Body of pancreas (tissue), 4 donors: ENCODE measurements at regions not wholly inside any gene's neighbourhood (a gene's known extent, or its start where the extent isn't known, plus 50 kb on each side); places are given as distances from the start of the nearest gene placed in this dataset.

Experiments used
- ATAC-seq: fragments of 150-250 bp; one replicate; pipeline ENCODE4 v1.9.1; 2016
- DNase-seq, 4 donors: peaks; one replicate each; pipeline ENCODE4 v3.0.0-alpha.2; 2019
- H3K27ac ChIP-seq, 4 donors: fragments of 200-600 bp; sonication (generic); 1 replicate in 3 of 4; 2 replicates in 1 of 4; pipeline versions ENCODE4 v1.5.1 to v1.6.1; 2016 to 2019; ENCODE audit warnings: mild to moderate bottlenecking in 1 of 4, mixed read lengths in 1 of 4, moderate library complexity in 1 of 4
- H3K27me3 ChIP-seq, 2 donors: fragments of 200-600 bp; sonication (generic); one replicate each; pipeline ENCODE4 v1.6.0; 2016; ENCODE audit warnings: mild to moderate bottlenecking in 1 of 2
- H3K36me3 ChIP-seq, 2 donors: fragments of 200-600 bp; sonication (generic); replicated peaks in 1 of 2; 2 replicates each; pipeline ENCODE4 v1.5.1; 2016; ENCODE audit warnings: low read depth in 2 of 2; ENCODE audit not compliant: insufficient read depth in 1 of 2
- H3K4me1 ChIP-seq: fragments of 200-600 bp; sonication (generic); one replicate; pipeline ENCODE4 v1.6.0; 2016
- H3K4me3 ChIP-seq, 2 donors: fragments of 200-600 bp; sonication (generic); 1 replicate in 1 of 2; 2 replicates in 1 of 2; pipeline ENCODE4 v1.5.1; 2016 to 2019
- H3K9me3 ChIP-seq, 3 donors: fragments of 200-600 bp; sonication (generic); 1 replicate in 2 of 3; 2 replicates in 1 of 3; pipeline ENCODE4 v1.5.1; 2016
- POLR2A ChIP-seq, 3 donors: fragments of 450-650 bp; IDR thresholded peaks; one replicate each; pipeline ENCODE4 v1.6.1; 2016; ENCODE audit warnings: antibody characterized with exemption in 3 of 3, mild to moderate bottlenecking in 2 of 3
- WGBS, 2 donors: methylation state at CpG; one replicate each; pipeline ENCODE4 v1.1.5; 2017; 5-methylcytosine and 5-hydroxymethylcytosine counted together
- intact Hi-C: fragments of 100-400 bp; cut with DNase I; formaldehyde crosslinking; loops from one replicate; pipeline ENCODE4 v1.15.1; 2023
- TF ChIP-seq, protein P1 (sequence below), 7 experiments: fragments of 450-650 bp in 4 of 7; fragments of 200-600 bp in 3 of 7; sonication (generic) in 3 of 7; IDR thresholded peaks; one replicate each; pipeline ENCODE4 v1.5.1; 2016 to 2019; ENCODE audit warnings: antibody characterized with exemption in 7 of 7

DNA sequence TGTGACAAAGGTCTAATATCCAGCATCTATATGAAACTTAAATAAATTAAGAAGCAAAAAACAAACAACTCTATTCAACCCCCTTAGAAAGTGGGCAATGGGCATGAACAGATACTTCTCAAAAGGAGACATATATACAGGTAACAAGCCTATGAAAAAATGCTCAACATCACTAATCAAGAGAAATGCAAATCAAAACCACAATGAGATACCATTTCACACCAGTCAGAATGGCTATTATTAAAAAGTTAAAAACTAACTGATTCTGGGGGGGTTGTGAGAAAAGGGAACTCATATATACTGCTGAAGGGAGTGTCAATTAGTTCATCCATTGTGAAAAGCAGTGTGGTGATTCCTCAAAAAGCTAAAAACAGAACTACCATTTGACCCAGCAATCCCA is 198.9 kb downstream of the BMP4 start:
- H3K27me3 ChIP-seq = no peaks in the 10 kb centered on the region

DNA sequence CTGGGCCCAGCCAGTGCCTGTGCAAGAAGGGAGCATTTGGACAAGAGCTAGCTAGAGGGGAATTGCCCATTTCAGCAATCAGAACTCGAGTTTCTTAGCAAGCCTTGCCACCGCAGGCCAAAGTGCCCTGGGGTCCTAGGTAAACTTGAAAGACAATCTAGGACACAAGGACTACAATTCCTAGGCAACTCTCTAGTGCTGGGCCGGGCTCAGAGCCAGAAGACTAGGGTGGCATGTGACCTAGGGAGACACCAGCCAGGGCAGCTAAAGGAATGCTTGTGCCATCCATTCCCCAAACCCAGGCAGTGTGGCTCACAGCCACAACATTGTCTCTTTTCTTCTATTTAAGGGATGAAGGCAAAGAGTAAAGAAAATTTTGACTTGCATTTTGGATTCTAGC is 205.0 kb downstream of the BMP4 start:
- WGBS, 2 donors = 76 to 82% methylated on average over 3 of the region's 3 CpGs
- Histone ChIP-seq H3K27ac (no peak overlapping the region), H3K4me1 (no peaks in the 10 kb centered on the region), H3K9me3 (no peaks in the 10 kb centered on the region), H3K27me3 (no peaks in the 10 kb centered on the region), H3K4me3 (no peak overlapping the region), H3K36me3 (no peaks in the 10 kb centered on the region)
- TF ChIP-seq, protein P1, sequence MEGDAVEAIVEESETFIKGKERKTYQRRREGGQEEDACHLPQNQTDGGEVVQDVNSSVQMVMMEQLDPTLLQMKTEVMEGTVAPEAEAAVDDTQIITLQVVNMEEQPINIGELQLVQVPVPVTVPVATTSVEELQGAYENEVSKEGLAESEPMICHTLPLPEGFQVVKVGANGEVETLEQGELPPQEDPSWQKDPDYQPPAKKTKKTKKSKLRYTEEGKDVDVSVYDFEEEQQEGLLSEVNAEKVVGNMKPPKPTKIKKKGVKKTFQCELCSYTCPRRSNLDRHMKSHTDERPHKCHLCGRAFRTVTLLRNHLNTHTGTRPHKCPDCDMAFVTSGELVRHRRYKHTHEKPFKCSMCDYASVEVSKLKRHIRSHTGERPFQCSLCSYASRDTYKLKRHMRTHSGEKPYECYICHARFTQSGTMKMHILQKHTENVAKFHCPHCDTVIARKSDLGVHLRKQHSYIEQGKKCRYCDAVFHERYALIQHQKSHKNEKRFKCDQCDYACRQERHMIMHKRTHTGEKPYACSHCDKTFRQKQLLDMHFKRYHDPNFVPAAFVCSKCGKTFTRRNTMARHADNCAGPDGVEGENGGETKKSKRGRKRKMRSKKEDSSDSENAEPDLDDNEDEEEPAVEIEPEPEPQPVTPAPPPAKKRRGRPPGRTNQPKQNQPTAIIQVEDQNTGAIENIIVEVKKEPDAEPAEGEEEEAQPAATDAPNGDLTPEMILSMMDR (IDR thresholded peaks at IDR 0.05) = no peak
- no peak for TF ChIP-seq POLR2A (IDR thresholded peaks at IDR 0.05)
- intact Hi-C loops = no loop called here
- no peak for DNase-seq
- ATAC-seq = no peak

More for the DNA sequence above, 198.9 kb downstream of the BMP4 start:
- no peak overlapping the region for H3K4me3 ChIP-seq
- TF ChIP-seq, protein P1 (IDR thresholded peaks at IDR 0.05) = no peak
- TF ChIP-seq POLR2A (IDR thresholded peaks at IDR 0.05) = no peak
- ATAC-seq (no peak), DNase-seq (no peak)
- H3K36me3 ChIP-seq = no peaks in the 10 kb centered on the region
- H3K27ac ChIP-seq = no peak overlapping the region
- H3K4me1 ChIP-seq = no peaks in the 10 kb centered on the region
- no peaks in the 10 kb centered on the region for H3K9me3 ChIP-seq
- intact Hi-C loops = no loop called here

DNA sequence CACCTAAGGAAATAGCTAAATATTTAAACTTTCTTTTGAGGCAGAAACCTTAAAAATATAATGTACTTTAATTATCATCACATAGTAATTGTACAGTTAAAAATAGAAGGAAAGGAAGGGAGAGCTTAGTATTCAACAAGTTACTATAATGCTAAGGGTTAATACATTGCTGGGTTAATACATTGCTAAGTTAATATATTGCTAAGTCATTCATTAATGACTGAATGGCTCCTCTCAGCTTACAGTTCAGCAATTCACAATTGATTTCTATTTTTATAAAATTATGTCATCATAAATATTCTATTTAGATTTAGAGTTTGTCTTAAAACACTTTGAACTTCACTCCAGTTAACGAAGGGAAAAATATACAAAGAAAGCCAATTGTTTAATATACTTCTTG is 207.9 kb downstream of the BMP4 start:
- H3K27me3 ChIP-seq = no peaks in the 10 kb centered on the region
- ATAC-seq (peak; percentile 67), DNase-seq (no peak)
- intact Hi-C loops = no loop called here
- no peaks in the 10 kb centered on the region for H3K36me3 ChIP-seq
- H3K4me3 ChIP-seq = no peak overlapping the region
- TF ChIP-seq POLR2A (IDR thresholded peaks at IDR 0.05) = no peak
- TF ChIP-seq, protein P1 (IDR thresholded peaks at IDR 0.05) = no peak
- no peaks in the 10 kb centered on the region for H3K9me3 ChIP-seq
- no peaks in the 10 kb centered on the region for H3K4me1 ChIP-seq
- WGBS, 2 donors = 38 to 42% methylated on average over 1 of the region's 1 CpG
- H3K27ac ChIP-seq = peak overlapping the region in 1 of 4 donors; percentile 42

DNA sequence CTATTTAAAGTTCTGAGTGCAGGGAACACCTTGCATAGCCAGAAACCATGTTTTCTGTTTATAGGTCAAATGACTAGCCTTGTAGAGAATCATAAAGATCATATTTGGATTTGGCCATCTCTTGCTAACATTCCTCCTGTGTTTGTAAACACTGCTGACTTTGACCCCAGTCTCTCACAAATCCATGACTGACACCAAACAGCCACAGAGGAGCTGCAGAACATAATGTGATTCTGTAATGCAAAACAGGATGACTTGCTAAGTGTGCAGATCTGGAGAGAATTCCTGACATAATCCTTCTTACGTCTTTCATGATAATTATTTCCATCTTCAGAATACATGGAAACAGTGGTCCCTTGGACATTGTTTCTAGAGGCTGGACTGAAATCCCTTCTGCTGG is 211.8 kb downstream of the BMP4 start:
- no peaks in the 10 kb centered on the region for H3K27me3 ChIP-seq
- H3K36me3 ChIP-seq = no peaks in the 10 kb centered on the region
- intact Hi-C loops = no loop called here
- DNase-seq (no peak), ATAC-seq (no peak)
- no peaks in the 10 kb centered on the region for H3K9me3 ChIP-seq
- no peaks in the 10 kb centered on the region for H3K4me1 ChIP-seq
- TF ChIP-seq POLR2A (IDR thresholded peaks at IDR 0.05) = no peak
- TF ChIP-seq, protein P1 (IDR thresholded peaks at IDR 0.05) = no peak
- WGBS, 2 donors = 72 to 78% methylated on average over 1 of the region's 1 CpG
- H3K27ac ChIP-seq = no peak overlapping the region
- H3K4me3 ChIP-seq = no peak overlapping the region

DNA sequence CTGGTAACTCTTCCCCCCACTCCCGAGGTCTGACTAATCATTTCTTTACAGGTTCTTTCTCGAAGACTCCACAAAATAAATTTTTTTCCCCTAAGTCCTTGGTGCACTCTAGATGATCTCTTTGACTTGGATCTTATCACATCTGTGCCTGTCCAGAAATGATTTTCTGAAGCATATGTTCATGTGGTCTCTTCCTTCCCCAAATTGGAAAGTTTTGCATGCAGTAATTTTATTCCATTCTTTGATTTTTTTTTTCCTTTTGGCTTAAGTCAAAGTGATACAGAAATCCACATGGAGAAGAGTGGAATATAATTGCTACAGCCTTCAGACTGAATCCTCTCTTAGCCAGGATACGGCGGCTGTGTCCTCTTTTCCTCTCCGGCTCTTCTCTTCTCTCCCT is 213.3 kb downstream of the BMP4 start:
- Histone ChIP-seq H3K27ac (no peak overlapping the region), H3K4me1 (no peaks in the 10 kb centered on the region), H3K27me3 (no peaks in the 10 kb centered on the region), H3K9me3 (no peaks in the 10 kb centered on the region), H3K4me3 (no peak overlapping the region), H3K36me3 (no peaks in the 10 kb centered on the region)
- no peak for TF ChIP-seq POLR2A (IDR thresholded peaks at IDR 0.05)
- TF ChIP-seq, protein P1 (IDR thresholded peaks at IDR 0.05) = no peak
- DNase-seq = no peak
- 71 to 73% methylated on average over 5 of the region's 5 CpGs for WGBS, 2 donors
- intact Hi-C loops = no loop called here
- ATAC-seq = no peak
